ENCODE measurements at regions not wholly inside any gene's neighbourhood (a gene's known extent, or its start where the extent isn't known, plus 50 kb on each side); places are given as distances from the start of the nearest gene placed in this dataset.

DNA sequence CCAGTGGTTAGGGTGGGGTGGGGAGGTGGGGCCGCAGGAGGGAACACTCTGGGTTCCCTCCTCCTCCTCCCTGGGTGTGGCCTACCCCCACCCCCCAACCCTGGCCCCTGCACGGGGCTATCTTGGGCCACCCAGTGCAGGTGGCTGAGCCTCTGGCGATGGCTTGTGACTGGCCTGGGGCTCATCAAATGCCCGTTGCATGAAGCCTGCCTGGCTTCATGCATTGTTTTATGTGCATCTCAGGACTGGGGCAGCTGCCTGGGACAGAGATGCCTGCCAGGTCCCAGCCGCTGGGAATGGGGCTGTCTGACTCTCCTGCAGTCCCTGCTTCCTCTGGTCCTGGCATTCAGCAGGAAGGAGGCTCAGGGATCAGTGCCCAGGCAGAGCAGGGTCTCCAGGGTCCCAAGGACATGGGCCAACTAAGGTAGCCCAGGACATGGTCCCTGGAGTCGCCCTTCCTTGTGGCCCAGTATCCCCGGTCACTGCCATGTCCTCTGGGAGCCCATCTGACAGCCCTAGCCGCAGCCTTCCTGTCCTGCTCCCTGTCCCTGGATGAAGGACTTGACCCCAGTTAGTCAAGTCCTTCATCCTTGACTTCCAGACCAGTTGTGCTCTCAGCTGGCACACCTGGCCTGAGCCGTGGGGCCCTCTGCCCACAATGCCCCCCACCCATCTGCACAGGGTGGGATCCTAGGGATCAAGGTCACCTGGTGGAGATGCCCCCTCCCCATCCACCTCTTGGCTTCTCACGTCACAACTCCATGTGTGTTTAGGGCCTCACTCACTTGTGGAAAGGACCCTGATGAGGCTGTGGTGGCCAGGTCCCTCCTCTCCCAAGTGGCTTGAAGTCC lies 112.1 kb upstream of the FGF3 start:
- H3K9me3 ChIP-seq (ENCODE audit: low read depth): no peaks in the 10 kb centered on the region
- WGBS (ENCODE audit: low lambda C conversion rate, missing lambda C conversion rate): 85% methylated on average over 10 of the region's 10 CpGs

DNA sequence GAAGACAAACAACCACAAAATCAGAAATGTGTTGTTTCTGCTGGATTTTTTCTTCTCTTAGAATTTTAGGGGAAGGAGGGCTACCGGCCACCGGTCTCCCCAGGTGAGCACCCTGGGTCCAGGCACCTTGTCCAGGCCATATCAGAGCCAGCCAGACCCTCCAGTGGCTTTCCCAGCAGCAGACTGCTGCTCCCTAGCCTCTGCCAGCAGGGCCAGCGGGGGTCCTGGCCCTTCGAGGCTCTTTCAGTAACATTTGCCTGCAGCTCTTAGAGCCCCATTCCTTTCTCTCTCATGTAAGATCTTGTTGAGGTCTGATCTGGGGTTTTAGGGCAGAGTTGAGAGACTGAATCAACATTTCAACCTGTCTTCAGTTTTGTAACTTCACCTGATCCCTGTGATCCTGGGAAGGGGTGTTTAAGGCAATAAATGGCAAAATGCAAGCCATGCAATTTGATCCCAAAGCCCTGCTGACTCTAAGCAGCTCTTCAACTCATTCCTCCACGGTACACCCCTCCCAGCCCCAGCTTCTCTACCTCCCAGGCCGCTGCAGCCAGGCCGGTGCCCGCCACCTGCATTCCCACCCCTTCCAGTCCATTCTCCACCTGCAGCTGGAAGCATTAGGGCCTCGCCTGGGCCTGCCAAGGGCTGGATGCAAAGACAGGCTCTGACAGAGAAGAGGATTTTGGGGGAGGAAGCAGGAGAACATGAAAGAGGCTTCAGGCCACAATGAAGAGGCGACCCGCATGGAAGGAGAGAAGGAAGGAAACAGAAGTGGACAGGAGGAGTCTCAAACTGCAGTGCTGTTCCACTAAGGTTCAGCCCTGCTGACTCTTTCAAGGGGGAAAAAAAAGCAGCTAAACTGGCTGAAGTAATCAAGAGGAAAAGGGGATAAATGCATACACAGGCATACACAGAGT lies 113.0 kb upstream of the FGF3 start:
- TF ChIP-seq EZH2 (IDR thresholded peaks at IDR 0.05; ENCODE audit: borderline replicate concordance) (no peak), EZH2phosphoT487 (IDR thresholded peaks at IDR 0.05; ENCODE audit: low read depth, severe bottlenecking, unreplicated experiment) (no peak), CTCF (IDR thresholded peaks at IDR 0.05; ENCODE audit: poor library complexity) (no peak)
- Histone ChIP-seq H3K79me2 (no peaks in the 10 kb centered on the region), H4K20me1 (ENCODE audit: insufficient read depth, poor library complexity, severe bottlenecking) (no peaks in the 10 kb centered on the region), H3K4me2 (no peak overlapping the region), H2AFZ (no peak overlapping the region), H3K36me3 (replicated peaks; ENCODE audit: insufficient read depth, low read depth) (no peaks in the 10 kb centered on the region), H3K4me3 (no peak overlapping the region), H3K9me3 (ENCODE audit: low read depth) (no peaks in the 10 kb centered on the region), H3K9me2 (replicated peaks; ENCODE audit: insufficient read depth) (no peaks in the 10 kb centered on the region), H3K4me1 (ENCODE audit: insufficient read depth) (no peaks in the 10 kb centered on the region), H3K27me3 (no peaks in the 10 kb centered on the region), H3K27ac (no peak overlapping the region)
- no peak for DNase-seq (ENCODE audit: low spot score)
- WGBS (ENCODE audit: low lambda C conversion rate, missing lambda C conversion rate): 64% methylated on average over 11 of the region's 11 CpGs

More for the DNA sequence above, 112.1 kb upstream of the FGF3 start:
- Histone ChIP-seq H3K4me3 (no peak overlapping the region), H3K4me2 (no peak overlapping the region), H3K4me1 (ENCODE audit: insufficient read depth) (no peaks in the 10 kb centered on the region), H4K20me1 (ENCODE audit: insufficient read depth, poor library complexity, severe bottlenecking) (no peaks in the 10 kb centered on the region), H3K27ac (no peak overlapping the region), H2AFZ (no peak overlapping the region), H3K27me3 (no peaks in the 10 kb centered on the region), H3K36me3 (replicated peaks; ENCODE audit: insufficient read depth, low read depth) (no peaks in the 10 kb centered on the region), H3K9me2 (replicated peaks; ENCODE audit: insufficient read depth) (no peaks in the 10 kb centered on the region), H3K79me2 (no peaks in the 10 kb centered on the region)
- no peak for DNase-seq (ENCODE audit: low spot score)
- no peak for TF ChIP-seq EZH2 (IDR thresholded peaks at IDR 0.05; ENCODE audit: borderline replicate concordance)

DNA sequence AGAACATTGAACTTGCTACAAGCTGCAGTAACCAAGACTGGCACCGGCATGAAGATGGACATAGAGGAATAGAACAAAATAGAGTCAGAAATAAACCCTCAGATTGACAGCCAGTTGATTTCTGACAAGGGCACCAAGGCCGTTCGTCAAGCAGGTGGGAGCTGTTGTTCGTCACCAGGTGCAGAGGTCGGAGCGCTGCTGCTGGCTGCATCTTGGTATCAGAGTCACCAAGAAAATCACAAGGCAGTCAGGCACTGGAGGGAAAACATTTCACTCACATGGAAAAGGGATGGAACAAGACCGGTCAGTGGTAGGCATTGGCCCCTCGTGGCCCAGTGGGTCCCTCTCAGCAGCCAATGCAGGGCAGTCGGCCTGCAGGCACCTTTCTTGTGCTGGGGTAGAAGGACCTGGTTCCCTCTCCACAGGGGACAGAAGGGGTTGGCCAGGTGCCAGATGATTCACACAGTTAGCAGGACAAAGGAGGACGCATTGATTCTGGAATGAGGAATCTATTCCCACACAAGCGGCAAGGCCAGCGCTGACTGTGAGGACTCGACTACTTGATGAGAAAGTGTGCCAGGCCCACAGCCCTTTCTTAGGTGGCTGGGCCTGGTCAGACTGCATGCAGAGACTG lies 115.8 kb upstream of the FGF3 start:
- Histone ChIP-seq H3K9me3 (ENCODE audit: low read depth) (no peaks in the 10 kb centered on the region), H3K27me3 (no peaks in the 10 kb centered on the region), H3K79me2 (no peaks in the 10 kb centered on the region), H3K27ac (no peak overlapping the region), H3K36me3 (replicated peaks; ENCODE audit: insufficient read depth, low read depth) (no peaks in the 10 kb centered on the region), H3K4me2 (no peak overlapping the region), H2AFZ (no peak overlapping the region), H4K20me1 (ENCODE audit: insufficient read depth, poor library complexity, severe bottlenecking) (no peaks in the 10 kb centered on the region), H3K4me3 (no peak overlapping the region), H3K9me2 (replicated peaks; ENCODE audit: insufficient read depth) (no peaks in the 10 kb centered on the region), H3K4me1 (ENCODE audit: insufficient read depth) (peaks cover 8% of the 10 kb centered on the region)
- TF ChIP-seq EZH2phosphoT487 (IDR thresholded peaks at IDR 0.05; ENCODE audit: low read depth, severe bottlenecking, unreplicated experiment) (no peak), EZH2 (IDR thresholded peaks at IDR 0.05; ENCODE audit: borderline replicate concordance) (no peak)
- WGBS (ENCODE audit: low lambda C conversion rate, missing lambda C conversion rate): 87% methylated on average over 13 of the region's 13 CpGs
- no peak for DNase-seq (ENCODE audit: low spot score)

GRCh38 chr11:69935941-69936505 lies 116.8 kb upstream of the FGF3 start:
- Histone ChIP-seq H3K27me3 (no peaks in the 10 kb centered on the region), H3K9me2 (replicated peaks; ENCODE audit: insufficient read depth) (no peaks in the 10 kb centered on the region), H3K36me3 (replicated peaks; ENCODE audit: insufficient read depth, low read depth) (no peaks in the 10 kb centered on the region), H3K4me2 (no peak overlapping the region), H3K4me1 (ENCODE audit: insufficient read depth) (peaks cover 9% of the 10 kb centered on the region), H2AFZ (no peak overlapping the region), H3K79me2 (no peaks in the 10 kb centered on the region), H3K4me3 (no peak overlapping the region), H3K27ac (no peak overlapping the region), H4K20me1 (ENCODE audit: insufficient read depth, poor library complexity, severe bottlenecking) (no peaks in the 10 kb centered on the region), H3K9me3 (ENCODE audit: low read depth) (no peaks in the 10 kb centered on the region)
- DNase-seq (ENCODE audit: low spot score): no peak
- no peak for TF ChIP-seq CTCF (IDR thresholded peaks at IDR 0.05; ENCODE audit: poor library complexity)
- no peak for TF ChIP-seq EZH2phosphoT487 (IDR thresholded peaks at IDR 0.05; ENCODE audit: low read depth, severe bottlenecking, unreplicated experiment)
- no peak for TF ChIP-seq EZH2 (IDR thresholded peaks at IDR 0.05; ENCODE audit: borderline replicate concordance)

Measured in hepatocyte (in vitro differentiated cells).